Anterior cingulate cortex (tissue), 58 donors: ENCODE measurements at regions not wholly inside any gene's neighbourhood (a gene's known extent, or its start where the extent isn't known, plus 50 kb on each side); places are given as distances from the start of the nearest gene placed in this dataset.

Experiments
- DNase-seq, 58 donors: peaks; one replicate each; lab custom pipeline; 2025; lab: John Stamatoyannopoulos, UW

- DNase-seq = no peak
Measured at GRCh38 chr7:46448478-46448877, 527.4 kb upstream of the IGFBP3 start.

GRCh38 chr7:46446151-46446550 lies 525.1 kb upstream of the IGFBP3 start:
- no peak for DNase-seq

GRCh38 chr7:46444256-46444655 lies 523.2 kb upstream of the IGFBP3 start:
- no peak for DNase-seq

GRCh38 chr7:46440186-46440585 lies 519.1 kb upstream of the IGFBP3 start:
- no peak for DNase-seq

GRCh38 chr7:46432708-46433107 lies 511.6 kb upstream of the IGFBP3 start:
- no peak for DNase-seq

- DNase-seq = no peak
Measured at GRCh38 chr7:46428295-46428694, 507.2 kb upstream of the IGFBP3 start.

- DNase-seq = no peak
Measured at GRCh38 chr7:46424934-46425333, 503.9 kb upstream of the IGFBP3 start.

- DNase-seq = no peak
Measured at GRCh38 chr7:46421441-46422230, 500.6 kb upstream of the IGFBP3 start.

GRCh38 chr7:46414946-46415345 lies 493.9 kb upstream of the IGFBP3 start:
- no peak for DNase-seq

GRCh38 chr7:46411236-46411635 lies 490.2 kb upstream of the IGFBP3 start:
- DNase-seq = no peak

GRCh38 chr7:46407125-46407524 lies 486.1 kb upstream of the IGFBP3 start:
- DNase-seq = no peak

GRCh38 chr7:46397591-46397990 lies 476.5 kb upstream of the IGFBP3 start:
- no peak for DNase-seq

GRCh38 chr7:46396481-46396880 lies 475.4 kb upstream of the IGFBP3 start:
- no peak for DNase-seq

GRCh38 chr7:46393142-46393541 lies 472.1 kb upstream of the IGFBP3 start:
- no peak for DNase-seq

GRCh38 chr7:46391231-46392201 lies 470.4 kb upstream of the IGFBP3 start:
- DNase-seq = no peak

- DNase-seq = no peak
Measured at GRCh38 chr7:46390042-46390441, 469.0 kb upstream of the IGFBP3 start.

- no peak for DNase-seq
Measured at GRCh38 chr7:46389146-46389545, 468.1 kb upstream of the IGFBP3 start.

- DNase-seq = no peak
Measured at GRCh38 chr7:46387646-46388045, 466.6 kb upstream of the IGFBP3 start.

GRCh38 chr7:46386428-46387399 lies 465.6 kb upstream of the IGFBP3 start:
- no peak for DNase-seq

- DNase-seq = no peak
Measured at GRCh38 chr7:46385662-46386309, 464.7 kb upstream of the IGFBP3 start.
